H9 (cell line): ENCODE measurements at regions not wholly inside any gene's neighbourhood (a gene's known extent, or its start where the extent isn't known, plus 50 kb on each side); places are given as distances from the start of the nearest gene placed in this dataset.

Experiments
- DNase-seq: peaks from one replicate; pipeline ENCODE4 v3.0.0-alpha.2; 2017
- H2AFZ ChIP-seq: one replicate; pipeline ENCODE4 v1.6.1; 2013; ENCODE audit warnings: mild to moderate bottlenecking, low read length, control low read depth, moderate library complexity
- H2AK5ac ChIP-seq: 2 replicates; pipeline ENCODE4 v1.6.1; 2013; ENCODE audit warnings: low read length, control low read depth, mixed read lengths; ENCODE audit not compliant: insufficient read length
- H2BK120ac ChIP-seq: one replicate; pipeline ENCODE4 v1.6.1; 2013; ENCODE audit warnings: low read depth, mild to moderate bottlenecking, low read length, control low read depth, inconsistent platforms; ENCODE audit not compliant: poor library complexity, severe bottlenecking
- H2BK12ac ChIP-seq: 2 replicates; pipeline ENCODE4 v1.6.1; 2013; ENCODE audit warnings: low read length, control low read depth, mixed read lengths, low read depth; ENCODE audit not compliant: insufficient read length
- H2BK15ac ChIP-seq: 2 replicates; pipeline ENCODE4 v1.6.1; 2013; ENCODE audit warnings: low read depth, low read length, control low read depth
- H2BK20ac ChIP-seq: one replicate; pipeline ENCODE4 v1.6.1; 2013; ENCODE audit warnings: low read depth, mild to moderate bottlenecking, low read length, control low read depth, inconsistent platforms; ENCODE audit not compliant: poor library complexity, severe bottlenecking
- H2BK5ac ChIP-seq: 2 replicates; pipeline ENCODE4 v1.6.1; 2013; ENCODE audit warnings: low read length, control low read depth, mixed read lengths; ENCODE audit not compliant: insufficient read length
- H3K14ac ChIP-seq: 2 replicates; pipeline ENCODE4 v1.6.1; 2013; ENCODE audit warnings: low read length, control low read depth; ENCODE audit not compliant: insufficient read depth
- H3K18ac ChIP-seq: 2 replicates; pipeline ENCODE4 v1.6.1; 2013; ENCODE audit warnings: low read depth, mild to moderate bottlenecking, mixed read lengths, low read length, control low read depth; ENCODE audit not compliant: insufficient read length
- H3K23ac ChIP-seq: 2 replicates; pipeline ENCODE4 v1.6.1; 2013; ENCODE audit warnings: low read length, control low read depth, mixed read lengths, low read depth; ENCODE audit not compliant: insufficient read length
- H3K23me2 ChIP-seq: 2 replicates; pipeline ENCODE4 v1.6.1; 2013; ENCODE audit warnings: low read depth, mild to moderate bottlenecking, mixed read lengths, low read length, control low read depth; ENCODE audit not compliant: insufficient read length, poor library complexity, severe bottlenecking
- H3K27ac ChIP-seq: 2 replicates; pipeline ENCODE4 v1.5.1; 2013; ENCODE audit warnings: low read length, control low read depth, mixed read lengths, low read depth; ENCODE audit not compliant: insufficient read length
- H3K27me3 ChIP-seq: 2 replicates; pipeline ENCODE4 v1.6.1; 2013; ENCODE audit warnings: low read length, control low read depth, inconsistent platforms; ENCODE audit not compliant: insufficient read depth
- H3K4ac ChIP-seq: 2 replicates; pipeline ENCODE4 v1.6.1; 2013; ENCODE audit warnings: low read depth, mild to moderate bottlenecking, control low read depth, inconsistent platforms, low read length, moderate library complexity
- H3K4me1 ChIP-seq: 2 replicates; pipeline ENCODE4 v1.6.1; 2013; ENCODE audit warnings: low read length, control low read depth, inconsistent platforms; ENCODE audit not compliant: insufficient read depth
- H3K4me2 ChIP-seq: 2 replicates; pipeline ENCODE4 v1.6.1; 2013; ENCODE audit warnings: low read length, control low read depth, mixed read lengths; ENCODE audit not compliant: insufficient read length, insufficient read depth
- H3K56ac ChIP-seq: 2 replicates; pipeline ENCODE4 v1.6.1; 2013; ENCODE audit warnings: low read depth, mild to moderate bottlenecking, mixed read lengths, low read length, control low read depth; ENCODE audit not compliant: insufficient read length
- H3K79me1 ChIP-seq: 2 replicates; pipeline ENCODE4 v1.6.1; 2013; ENCODE audit warnings: low read depth, mild to moderate bottlenecking, moderate library complexity, low read length, control low read depth, inconsistent platforms; ENCODE audit not compliant: insufficient read depth, poor library complexity, severe bottlenecking
- H3K79me2 ChIP-seq: 2 replicates; pipeline ENCODE4 v1.6.1; 2013; ENCODE audit warnings: low read length, control low read depth, inconsistent platforms; ENCODE audit not compliant: insufficient read depth
- H3K9ac ChIP-seq: 2 replicates; pipeline ENCODE4 v1.6.1; 2013; ENCODE audit warnings: low read length, control low read depth, mixed read lengths; ENCODE audit not compliant: insufficient read length; ENCODE audit errors: extremely low read depth
- H3K9me3 ChIP-seq: one replicate; pipeline ENCODE4 v1.6.1; 2013; ENCODE audit warnings: low read depth, low read length, inconsistent platforms; ENCODE audit not compliant: control insufficient read depth
- H3T11ph ChIP-seq: one replicate; pipeline ENCODE4 v1.6.1; 2013; ENCODE audit warnings: mild to moderate bottlenecking, low read length, control low read depth, inconsistent platforms
- H4K20me1 ChIP-seq: one replicate; pipeline ENCODE4 v1.6.1; 2013; ENCODE audit not compliant: control insufficient read depth, insufficient read length, insufficient read depth
- H4K5ac ChIP-seq: 2 replicates; pipeline ENCODE4 v1.6.1; 2013; ENCODE audit warnings: low read depth, mild to moderate bottlenecking, mixed read lengths, low read length, control low read depth; ENCODE audit not compliant: insufficient read length
- H4K8ac ChIP-seq: replicated peaks from 2 replicates; pipeline ENCODE4 v1.6.1; 2013; ENCODE audit warnings: low read length, control low read depth, mixed read lengths, low read depth; ENCODE audit not compliant: insufficient read length
- H4K91ac ChIP-seq: 2 replicates; pipeline ENCODE4 v1.6.1; 2013; ENCODE audit warnings: low read depth, mild to moderate bottlenecking, moderate library complexity, mixed read lengths, low read length, control low read depth; ENCODE audit not compliant: insufficient read length
- H3K27ac Mint-ChIP-seq, 3 experiments: 2 replicates in 2 of 3; 3 replicates in 1 of 3; pipeline ENCODE4 v1.8.0; 2020 to 2021; ENCODE audit warnings: mixed read lengths in 3 of 3, mild to moderate bottlenecking in 1 of 3, moderate library complexity in 1 of 3
- H3K27me3 Mint-ChIP-seq: 2 replicates; pipeline ENCODE4 v1.8.0; 2021; ENCODE audit warnings: low read depth, mild to moderate bottlenecking, moderate library complexity, mixed read lengths
- H3K36me3 Mint-ChIP-seq, 3 experiments: 2 replicates in 2 of 3; 3 replicates in 1 of 3; pipeline ENCODE4 v1.8.0; 2020 to 2021; ENCODE audit warnings: low read depth in 3 of 3, mixed read lengths in 3 of 3; ENCODE audit not compliant: insufficient read depth in 1 of 3
- H3K4me1 Mint-ChIP-seq, 2 experiments: 2 replicates each; pipeline ENCODE4 v1.8.0; 2020; ENCODE audit warnings: mixed read lengths in 2 of 2
- H3K4me3 Mint-ChIP-seq, 2 experiments: 2 replicates in 1 of 2; 3 replicates in 1 of 2; pipeline ENCODE4 v1.8.0; 2020 to 2021; ENCODE audit warnings: mild to moderate bottlenecking in 2 of 2, mixed read lengths in 2 of 2, moderate library complexity in 1 of 2
- H3K9me3 Mint-ChIP-seq, 2 experiments: 2 replicates in 1 of 2; 3 replicates in 1 of 2; pipeline ENCODE4 v1.8.0; 2020; ENCODE audit warnings: mild to moderate bottlenecking in 2 of 2, mixed read lengths in 2 of 2, moderate library complexity in 1 of 2
- CTCF ChIP-seq: fragments of 200-600 bp; sonication (generic); conservative IDR thresholded peaks from 3 replicates; pipeline ENCODE4 v1.8.0; 2021; ENCODE audit warnings: antibody characterized with exemption, mild to moderate bottlenecking
- WGBS: extraction: QIAGEN DNeasy Blood & Tissue Kit; methylation state at CpG from one replicate; pipeline ENCODE4 v1.1.7; 2013; ENCODE audit warnings: missing lambda C conversion rate, low lambda C conversion rate, mixed read lengths; ENCODE audit not compliant: insufficient read length; ENCODE audit errors: extremely low coverage; 5-methylcytosine and 5-hydroxymethylcytosine counted together

GRCh38 chr2:58720770-58721697 lies 479.9 kb upstream of the FANCL start:
- H3K23me2 ChIP-seq = no peaks in the 10 kb centered on the region
- no peaks in the 10 kb centered on the region for H3K9me3 ChIP-seq
- no peak overlapping the region for H2BK15ac ChIP-seq
- H3K27ac Mint-ChIP-seq = peak overlapping the region in 1 of 3 experiments; percentile 21; a peak in 1 of 7 replicates
- H3T11ph ChIP-seq = no peak overlapping the region
- no peak overlapping the region for H3K4me2 ChIP-seq
- H4K8ac ChIP-seq = no peak overlapping the region
- no peak overlapping the region for H3K56ac ChIP-seq
- H3K27me3 ChIP-seq = no peaks in the 10 kb centered on the region
- H3K9ac ChIP-seq = no peak overlapping the region
- no peak overlapping the region for H3K27ac ChIP-seq
- WGBS = no CpG with 5 or more reads among the region's 9 CpGs
- H3K9me3 Mint-ChIP-seq = no peaks in the 10 kb centered on the region
- H3K4me1 Mint-ChIP-seq = peaks cover 15% of the 10 kb centered on the region in 2 experiments
- H3K14ac ChIP-seq = no peak overlapping the region
- H4K20me1 ChIP-seq = no peaks in the 10 kb centered on the region
- H2BK20ac ChIP-seq = no peak overlapping the region
- no peak overlapping the region for H2BK5ac ChIP-seq
- no peak overlapping the region for H3K4ac ChIP-seq
- H2AK5ac ChIP-seq = no peak overlapping the region
- H3K4me1 ChIP-seq = no peaks in the 10 kb centered on the region
- no peak overlapping the region for H3K4me3 Mint-ChIP-seq
- H2AFZ ChIP-seq = no peak overlapping the region
- no peak overlapping the region for H4K5ac ChIP-seq
- no peak overlapping the region for H3K23ac ChIP-seq
- no peaks in the 10 kb centered on the region for H3K36me3 Mint-ChIP-seq
- no peak overlapping the region for H4K91ac ChIP-seq
- no peaks in the 10 kb centered on the region for H3K79me2 ChIP-seq
- no peak overlapping the region for H2BK120ac ChIP-seq
- TF ChIP-seq CTCF = no peak
- no peaks in the 10 kb centered on the region for H3K27me3 Mint-ChIP-seq
- no peaks in the 10 kb centered on the region for H3K79me1 ChIP-seq
- no peak overlapping the region for H2BK12ac ChIP-seq
- H3K18ac ChIP-seq = no peak overlapping the region
- DNase-seq = no peak
